Mammary epithelial cell (primary cell): ENCODE measurements at regions not wholly inside any gene's neighbourhood (a gene's known extent, or its start where the extent isn't known, plus 50 kb on each side); places are given as distances from the start of the nearest gene placed in this dataset.
"Not testable (repeated sequence)": the region's sequence is repeated elsewhere in the genome, so short reads cannot be mapped to it uniquely, and the experiment has no call there.

Experiments used
- CTCF ChIP-seq, 2 donors: IDR thresholded peaks in 1 of 2; conservative IDR thresholded peaks in 1 of 2; 2 replicates each; pipeline ENCODE4 v1.5.1; 2011 to 2012; ENCODE audit warnings: inconsistent platforms in 2 of 2, low read length in 2 of 2, mild to moderate bottlenecking in 2 of 2, control low read depth in 1 of 2, low read depth in 1 of 2; ENCODE audit not compliant: insufficient read depth in 1 of 2; ENCODE audit errors: extremely low read depth in 1 of 2
- EZH2 ChIP-seq: IDR thresholded peaks from 2 replicates; pipeline ENCODE4 v1.6.1; 2012; ENCODE audit warnings: low read length, inconsistent platforms, borderline replicate concordance

DNA sequence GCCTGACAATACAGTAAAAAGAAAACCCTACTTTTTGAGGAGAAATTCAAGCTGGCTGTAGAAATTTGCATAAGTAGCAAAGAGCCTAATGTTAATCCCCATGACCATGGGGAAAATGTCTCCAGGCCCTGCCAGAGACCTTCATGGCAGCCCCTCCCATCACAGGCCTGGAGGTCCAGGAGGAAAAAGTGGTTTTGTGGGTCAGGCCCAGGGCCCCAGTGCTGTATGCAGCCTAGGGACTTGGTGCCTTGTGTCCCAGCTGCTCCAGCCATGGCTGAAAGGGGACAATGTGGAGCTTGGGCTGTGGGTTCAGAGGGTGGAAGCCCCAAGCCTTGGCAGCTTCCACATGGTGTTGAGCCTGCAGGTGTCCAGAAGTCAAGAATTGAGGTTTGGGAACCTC lies 813.2 kb downstream of the TMTC2 start:
- TF ChIP-seq CTCF (conservative IDR thresholded peaks at IDR 0.05 in 1 of 2, IDR thresholded peaks at IDR 0.05 in 1 of 2; ENCODE audit: extremely low read depth in 1 of 2, insufficient read depth in 1 of 2, low read depth in 1 of 2, low read length in 2 of 2); EZH2: not testable (repeated sequence)
